ENCODE measurements at regions not wholly inside any gene's neighbourhood (a gene's known extent, or its start where the extent isn't known, plus 50 kb on each side); places are given as distances from the start of the nearest gene placed in this dataset.

DNA sequence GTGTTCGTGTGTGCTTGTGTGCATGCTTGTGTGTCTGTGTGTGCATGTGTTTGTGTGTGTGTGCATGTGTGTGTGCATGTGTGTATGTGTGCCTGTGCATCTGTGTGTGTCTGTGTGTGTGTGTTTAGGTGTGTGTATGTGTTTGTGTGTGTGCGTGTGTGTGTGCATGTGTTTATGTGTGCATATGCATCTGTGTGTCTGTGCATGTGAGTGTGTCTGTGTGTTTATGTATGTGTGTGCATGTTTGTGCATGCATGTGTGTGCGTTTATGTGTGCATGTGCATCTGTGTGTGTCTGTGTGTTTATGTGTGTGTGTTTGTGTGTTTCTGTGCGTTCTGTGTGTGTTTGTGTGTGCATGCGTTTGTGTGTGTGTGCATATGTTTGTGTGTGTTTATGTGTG is 106.6 kb upstream of the TNRC6C start (continued):
- TF ChIP-seq, protein P1, sequence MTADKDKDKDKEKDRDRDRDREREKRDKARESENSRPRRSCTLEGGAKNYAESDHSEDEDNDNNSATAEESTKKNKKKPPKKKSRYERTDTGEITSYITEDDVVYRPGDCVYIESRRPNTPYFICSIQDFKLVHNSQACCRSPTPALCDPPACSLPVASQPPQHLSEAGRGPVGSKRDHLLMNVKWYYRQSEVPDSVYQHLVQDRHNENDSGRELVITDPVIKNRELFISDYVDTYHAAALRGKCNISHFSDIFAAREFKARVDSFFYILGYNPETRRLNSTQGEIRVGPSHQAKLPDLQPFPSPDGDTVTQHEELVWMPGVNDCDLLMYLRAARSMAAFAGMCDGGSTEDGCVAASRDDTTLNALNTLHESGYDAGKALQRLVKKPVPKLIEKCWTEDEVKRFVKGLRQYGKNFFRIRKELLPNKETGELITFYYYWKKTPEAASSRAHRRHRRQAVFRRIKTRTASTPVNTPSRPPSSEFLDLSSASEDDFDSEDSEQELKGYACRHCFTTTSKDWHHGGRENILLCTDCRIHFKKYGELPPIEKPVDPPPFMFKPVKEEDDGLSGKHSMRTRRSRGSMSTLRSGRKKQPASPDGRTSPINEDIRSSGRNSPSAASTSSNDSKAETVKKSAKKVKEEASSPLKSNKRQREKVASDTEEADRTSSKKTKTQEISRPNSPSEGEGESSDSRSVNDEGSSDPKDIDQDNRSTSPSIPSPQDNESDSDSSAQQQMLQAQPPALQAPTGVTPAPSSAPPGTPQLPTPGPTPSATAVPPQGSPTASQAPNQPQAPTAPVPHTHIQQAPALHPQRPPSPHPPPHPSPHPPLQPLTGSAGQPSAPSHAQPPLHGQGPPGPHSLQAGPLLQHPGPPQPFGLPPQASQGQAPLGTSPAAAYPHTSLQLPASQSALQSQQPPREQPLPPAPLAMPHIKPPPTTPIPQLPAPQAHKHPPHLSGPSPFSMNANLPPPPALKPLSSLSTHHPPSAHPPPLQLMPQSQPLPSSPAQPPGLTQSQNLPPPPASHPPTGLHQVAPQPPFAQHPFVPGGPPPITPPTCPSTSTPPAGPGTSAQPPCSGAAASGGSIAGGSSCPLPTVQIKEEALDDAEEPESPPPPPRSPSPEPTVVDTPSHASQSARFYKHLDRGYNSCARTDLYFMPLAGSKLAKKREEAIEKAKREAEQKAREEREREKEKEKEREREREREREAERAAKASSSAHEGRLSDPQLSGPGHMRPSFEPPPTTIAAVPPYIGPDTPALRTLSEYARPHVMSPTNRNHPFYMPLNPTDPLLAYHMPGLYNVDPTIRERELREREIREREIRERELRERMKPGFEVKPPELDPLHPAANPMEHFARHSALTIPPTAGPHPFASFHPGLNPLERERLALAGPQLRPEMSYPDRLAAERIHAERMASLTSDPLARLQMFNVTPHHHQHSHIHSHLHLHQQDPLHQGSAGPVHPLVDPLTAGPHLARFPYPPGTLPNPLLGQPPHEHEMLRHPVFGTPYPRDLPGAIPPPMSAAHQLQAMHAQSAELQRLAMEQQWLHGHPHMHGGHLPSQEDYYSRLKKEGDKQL (CRISPR knock-in tag; IDR thresholded peaks at IDR 0.05; ENCODE audit: low read depth) = no peak
- TF ChIP-seq STAG1 (CRISPR knock-in tag; IDR thresholded peaks at IDR 0.05) = no peak
- TF ChIP-seq, protein P2, sequence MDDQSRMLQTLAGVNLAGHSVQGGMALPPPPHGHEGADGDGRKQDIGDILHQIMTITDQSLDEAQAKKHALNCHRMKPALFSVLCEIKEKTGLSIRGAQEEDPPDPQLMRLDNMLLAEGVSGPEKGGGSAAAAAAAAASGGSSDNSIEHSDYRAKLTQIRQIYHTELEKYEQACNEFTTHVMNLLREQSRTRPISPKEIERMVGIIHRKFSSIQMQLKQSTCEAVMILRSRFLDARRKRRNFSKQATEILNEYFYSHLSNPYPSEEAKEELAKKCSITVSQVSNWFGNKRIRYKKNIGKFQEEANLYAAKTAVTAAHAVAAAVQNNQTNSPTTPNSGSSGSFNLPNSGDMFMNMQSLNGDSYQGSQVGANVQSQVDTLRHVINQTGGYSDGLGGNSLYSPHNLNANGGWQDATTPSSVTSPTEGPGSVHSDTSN (CRISPR knock-in tag; IDR thresholded peaks at IDR 0.05; ENCODE audit: borderline replicate concordance) = no peak
- TF ChIP-seq, protein P3, sequence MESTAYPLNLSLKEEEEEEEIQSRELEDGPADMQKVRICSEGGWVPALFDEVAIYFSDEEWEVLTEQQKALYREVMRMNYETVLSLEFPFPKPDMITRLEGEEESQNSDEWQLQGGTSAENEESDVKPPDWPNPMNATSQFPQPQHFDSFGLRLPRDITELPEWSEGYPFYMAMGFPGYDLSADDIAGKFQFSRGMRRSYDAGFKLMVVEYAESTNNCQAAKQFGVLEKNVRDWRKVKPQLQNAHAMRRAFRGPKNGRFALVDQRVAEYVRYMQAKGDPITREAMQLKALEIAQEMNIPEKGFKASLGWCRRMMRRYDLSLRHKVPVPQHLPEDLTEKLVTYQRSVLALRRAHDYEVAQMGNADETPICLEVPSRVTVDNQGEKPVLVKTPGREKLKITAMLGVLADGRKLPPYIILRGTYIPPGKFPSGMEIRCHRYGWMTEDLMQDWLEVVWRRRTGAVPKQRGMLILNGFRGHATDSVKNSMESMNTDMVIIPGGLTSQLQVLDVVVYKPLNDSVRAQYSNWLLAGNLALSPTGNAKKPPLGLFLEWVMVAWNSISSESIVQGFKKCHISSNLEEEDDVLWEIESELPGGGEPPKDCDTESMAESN (CRISPR knock-in tag; conservative IDR thresholded peaks at IDR 0.05) = no peak
- peak; percentile 88 for TF ChIP-seq NBN (conservative IDR thresholded peaks at IDR 0.05)
- no peak for TF ChIP-seq ZNF790 (CRISPR knock-in tag; IDR thresholded peaks at IDR 0.05; ENCODE audit: borderline replicate concordance)
- TF ChIP-seq HOXA9 (CRISPR knock-in tag; IDR thresholded peaks at IDR 0.05; ENCODE audit: borderline replicate concordance) = peak; percentile 35; the same call in 1 of the 2 replicates
- TF ChIP-seq ARNT (IDR thresholded peaks at IDR 0.05) = peak; percentile 88; the same call in 1 of the 2 replicates
- TF ChIP-seq EZH2 (conservative IDR thresholded peaks at IDR 0.05; ENCODE audit: low read depth, low read length) = 0 out of 2 replicates have a peak, but pooled peaks have one; percentile 1
- no peak for TF ChIP-seq ATF7-NPFF (CRISPR knock-in tag; IDR thresholded peaks at IDR 0.05; ENCODE audit: low read depth)
- TF ChIP-seq ZNF260 (CRISPR knock-in tag; IDR thresholded peaks at IDR 0.05; ENCODE audit: borderline replicate concordance, low read depth) = no peak
- TF ChIP-seq ZNF468 (CRISPR knock-in tag; IDR thresholded peaks at IDR 0.05) = no peak
- no peak for TF ChIP-seq ZNF343 (CRISPR knock-in tag; IDR thresholded peaks at IDR 0.05)
- no peak for TF ChIP-seq SMC3 (IDR thresholded peaks at IDR 0.05; ENCODE audit: low read length)
- no peak for TF ChIP-seq ZNF350 (CRISPR knock-in tag; IDR thresholded peaks at IDR 0.05; ENCODE audit: borderline replicate concordance, low read depth)
- peak; percentile 16 for TF ChIP-seq FOXP1 (IDR thresholded peaks at IDR 0.05)
- TF ChIP-seq FOXP1 (CRISPR knock-in tag; IDR thresholded peaks at IDR 0.05) = no peak
- TF ChIP-seq ZNF331 (CRISPR knock-in tag; IDR thresholded peaks at IDR 0.05) = no peak
- TF ChIP-seq DPF2 (CRISPR knock-in tag; IDR thresholded peaks at IDR 0.05; ENCODE audit: borderline replicate concordance, low read depth) = no peak
- TF ChIP-seq, protein P4, sequence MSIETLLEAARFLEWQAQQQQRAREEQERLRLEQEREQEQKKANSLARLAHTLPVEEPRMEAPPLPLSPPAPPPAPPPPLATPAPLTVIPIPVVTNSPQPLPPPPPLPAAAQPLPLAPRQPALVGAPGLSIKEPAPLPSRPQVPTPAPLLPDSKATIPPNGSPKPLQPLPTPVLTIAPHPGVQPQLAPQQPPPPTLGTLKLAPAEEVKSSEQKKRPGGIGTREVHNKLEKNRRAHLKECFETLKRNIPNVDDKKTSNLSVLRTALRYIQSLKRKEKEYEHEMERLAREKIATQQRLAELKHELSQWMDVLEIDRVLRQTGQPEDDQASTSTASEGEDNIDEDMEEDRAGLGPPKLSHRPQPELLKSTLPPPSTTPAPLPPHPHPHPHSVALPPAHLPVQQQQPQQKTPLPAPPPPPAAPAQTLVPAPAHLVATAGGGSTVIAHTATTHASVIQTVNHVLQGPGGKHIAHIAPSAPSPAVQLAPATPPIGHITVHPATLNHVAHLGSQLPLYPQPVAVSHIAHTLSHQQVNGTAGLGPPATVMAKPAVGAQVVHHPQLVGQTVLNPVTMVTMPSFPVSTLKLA (IDR thresholded peaks at IDR 0.05) = peak; percentile 97
- TF ChIP-seq AKAP8 (CRISPR knock-in tag; IDR thresholded peaks at IDR 0.05) = no peak

Measured in HepG2 (cell line).